HG03565 (cell line): ENCODE measurements at regions not wholly inside any gene's neighbourhood (a gene's known extent, or its start where the extent isn't known, plus 50 kb on each side); places are given as distances from the start of the nearest gene placed in this dataset.
"Not testable (repeated sequence)": the region's sequence is repeated elsewhere in the genome, so short reads cannot be mapped to it uniquely, and the experiment has no call there.

Experiments
- ATAC-seq: cut with Tn5 transposase; IDR thresholded peaks from one replicate; pipeline ENCODE4 v1.9.1; 2021; ENCODE audit warnings: mild to moderate bottlenecking, moderate library complexity; ENCODE audit not compliant: unreplicated experiment

DNA sequence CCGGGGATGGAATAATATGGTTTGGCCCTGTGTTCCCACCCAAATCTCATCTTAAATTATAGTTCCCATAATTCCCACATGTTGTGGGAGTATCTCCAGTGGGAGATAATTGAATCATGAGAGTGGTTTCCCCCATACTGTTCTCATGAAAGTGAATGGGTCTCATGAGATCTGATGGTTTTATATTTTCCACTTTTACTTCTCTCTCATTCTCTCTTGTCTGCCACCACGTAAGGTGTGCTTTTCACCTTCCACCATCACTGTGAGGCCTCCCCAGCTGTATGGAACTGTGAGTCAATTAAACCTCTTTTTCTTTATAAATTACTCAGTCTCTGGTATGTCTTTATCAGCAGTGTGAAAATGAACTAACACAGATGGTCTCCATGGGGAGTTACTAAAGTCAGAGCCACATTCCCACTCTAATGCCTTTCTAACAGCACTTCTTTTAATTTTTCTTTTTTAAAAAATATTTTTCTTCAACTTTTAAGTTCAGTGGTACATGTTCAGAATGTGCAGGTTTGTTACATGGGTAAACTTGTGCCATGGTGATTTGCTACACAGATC, 306.6 kb downstream of the DTHD1 start:
- ATAC-seq: no peak

- no peak for ATAC-seq
These were observed 308.9 kb downstream of the DTHD1 start for GRCh38 chr4:36590343-36590742.

- no peak for ATAC-seq
These were observed 320.6 kb downstream of the DTHD1 start for GRCh38 chr4:36601864-36602495.

DNA sequence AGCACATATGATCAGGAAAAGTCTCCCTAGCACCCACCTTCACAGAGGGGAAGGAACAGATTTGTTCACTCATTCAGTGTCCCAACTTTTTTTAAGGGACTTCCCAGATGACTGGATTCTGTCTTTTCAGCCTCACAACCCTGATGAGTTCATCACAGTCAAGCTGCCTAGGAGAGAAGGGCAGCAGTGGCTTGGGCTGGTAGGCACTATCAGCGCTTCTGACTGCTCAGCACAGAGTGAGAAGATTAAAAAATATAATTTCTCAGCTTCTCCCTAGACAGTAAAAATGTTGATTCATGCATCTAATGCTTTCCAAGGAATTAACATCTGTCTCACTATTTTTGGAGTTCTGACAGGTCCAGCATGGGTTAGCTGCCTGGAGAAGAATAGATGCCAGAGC, 328.2 kb downstream of the DTHD1 start:
- no peak for ATAC-seq

DNA sequence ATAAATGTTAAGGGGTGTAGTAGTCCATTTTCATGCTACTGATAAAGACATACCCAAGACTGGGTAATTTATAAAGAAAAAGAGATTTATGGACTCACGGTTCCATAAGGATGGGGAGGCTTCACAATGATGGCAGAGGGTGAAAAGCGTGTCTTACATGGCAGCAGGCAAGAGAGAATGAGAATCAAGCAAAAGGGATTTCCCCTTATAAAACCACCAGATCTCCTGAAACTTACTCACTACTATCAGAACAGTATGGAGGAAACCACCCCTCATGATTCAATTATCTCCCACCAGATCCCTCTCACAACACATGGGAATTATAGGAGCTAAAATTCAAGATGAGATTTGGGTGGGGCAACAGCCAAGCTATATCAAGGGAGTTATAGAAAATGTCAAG, 329.2 kb downstream of the DTHD1 start:
- no peak for ATAC-seq

GRCh38 chr4:36613142-36613541, 331.7 kb downstream of the DTHD1 start:
- not testable (repeated sequence) for ATAC-seq

DNA sequence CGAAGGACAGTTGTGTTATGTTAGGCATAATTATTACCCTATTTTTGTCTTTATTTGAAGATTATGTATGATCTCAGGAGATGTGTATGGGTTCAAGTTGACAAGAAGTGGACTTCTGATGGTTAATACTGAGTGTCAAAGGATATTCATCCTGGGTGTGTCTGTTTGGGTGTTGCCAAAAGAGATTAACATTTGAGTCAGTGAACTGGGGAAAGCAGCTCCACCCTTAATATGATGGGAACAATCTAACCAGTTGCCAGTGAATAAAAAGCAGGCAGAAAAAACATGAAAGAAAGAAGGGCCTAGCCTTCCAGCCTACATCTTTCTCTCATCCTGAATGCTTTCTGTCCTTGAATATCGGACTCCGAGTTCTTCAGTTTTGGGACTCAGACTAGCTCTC, 332.6 kb downstream of the DTHD1 start:
- ATAC-seq: no peak

GRCh38 chr4:36618102-36618501, 336.7 kb downstream of the DTHD1 start:
- ATAC-seq: no peak

GRCh38 chr4:36624030-36624429, 342.6 kb downstream of the DTHD1 start:
- no peak for ATAC-seq

DNA sequence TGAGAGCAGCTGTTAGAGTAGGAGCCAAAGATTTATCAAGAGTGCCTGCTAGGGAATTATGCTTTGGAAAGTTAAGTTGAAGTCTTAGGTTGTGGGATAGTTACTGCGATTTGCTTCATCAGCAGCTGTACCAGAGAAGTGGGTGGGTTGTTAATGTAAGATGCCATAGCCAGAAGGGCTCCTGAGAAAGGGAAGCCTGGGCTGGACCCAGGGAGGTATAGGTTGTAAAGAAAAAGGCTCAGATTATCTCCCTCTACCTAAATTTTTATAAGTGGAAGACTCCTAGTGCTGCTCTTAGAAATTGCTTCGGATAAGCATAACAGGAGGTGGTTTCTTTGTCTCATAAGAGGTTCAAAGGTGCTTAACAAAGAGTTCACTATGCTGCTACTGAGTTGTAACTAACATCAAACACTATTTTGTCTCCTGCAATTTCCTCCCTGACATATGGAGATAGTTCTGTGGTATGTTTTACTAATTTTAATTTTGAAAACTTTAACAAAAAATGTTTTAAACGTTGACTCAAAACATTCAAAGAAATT, 356.9 kb downstream of the DTHD1 start:
- no peak for ATAC-seq

DNA sequence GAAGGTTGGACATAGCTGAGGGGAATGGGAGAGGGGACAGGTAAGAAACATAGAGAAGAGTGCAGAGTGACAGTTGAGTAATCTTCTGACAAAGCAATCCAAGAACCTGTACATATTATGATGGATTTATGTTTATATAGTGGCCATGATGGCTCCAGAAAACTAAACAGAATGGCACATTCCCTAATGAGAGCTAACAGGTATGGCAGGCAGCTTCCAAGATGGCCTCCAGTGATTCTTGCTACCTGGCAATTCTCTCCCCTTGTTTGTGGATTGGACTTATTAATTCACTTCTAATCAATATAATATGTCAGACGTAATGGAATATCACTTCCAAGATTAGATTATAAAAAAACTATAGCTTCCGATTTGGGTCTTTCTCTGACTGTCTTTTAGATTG, 359.5 kb downstream of the DTHD1 start:
- no peak for ATAC-seq

DNA sequence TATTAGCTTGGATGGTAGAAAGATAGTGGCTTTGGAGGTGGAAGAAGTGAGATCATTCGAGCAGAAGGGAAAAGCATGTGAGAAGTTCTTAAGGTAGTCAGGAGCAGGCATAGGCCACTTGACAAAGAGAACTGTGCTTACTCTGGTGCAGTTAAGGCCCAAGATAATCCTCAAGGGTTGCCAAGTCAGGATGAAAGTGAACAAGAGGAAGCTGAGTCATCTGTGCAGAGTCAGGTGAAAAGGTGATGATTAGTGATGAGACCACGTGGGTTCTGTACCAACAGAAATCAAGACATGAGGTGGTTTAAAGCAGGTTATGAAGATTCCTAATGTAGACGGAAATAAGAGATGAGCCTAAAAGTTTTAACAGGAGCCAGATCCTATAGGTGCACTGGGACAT, 369.8 kb downstream of the DTHD1 start:
- peak; percentile 99 for ATAC-seq

- no peak for ATAC-seq
These were observed 371.4 kb downstream of the DTHD1 start for GRCh38 chr4:36652857-36653256.

DNA sequence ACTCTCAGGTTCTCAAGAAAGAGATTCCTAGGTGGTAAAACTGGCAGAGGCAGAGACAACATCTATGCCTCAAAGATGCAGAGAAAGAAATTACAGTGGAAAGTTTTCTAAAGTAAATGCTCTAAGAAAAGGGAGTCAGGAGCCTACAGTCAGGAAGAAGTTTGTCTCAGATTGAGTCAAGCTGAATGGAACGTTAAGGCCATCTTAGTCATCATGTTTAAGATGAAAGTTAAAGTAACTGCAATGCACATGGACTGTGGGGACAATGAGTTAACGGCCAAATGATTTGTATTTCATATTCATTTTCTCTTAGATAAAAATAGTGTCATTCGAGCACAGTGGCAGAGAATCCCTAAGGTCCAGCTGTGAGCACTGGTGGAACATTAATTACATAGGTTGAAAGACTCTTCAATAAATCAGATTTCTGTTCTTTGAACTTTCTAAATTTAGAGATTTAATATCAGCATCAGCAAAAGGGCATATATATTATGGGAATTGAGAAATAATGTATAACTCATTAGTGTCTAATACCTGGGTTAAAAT, 384.6 kb downstream of the DTHD1 start:
- ATAC-seq: peak; percentile 67

DNA sequence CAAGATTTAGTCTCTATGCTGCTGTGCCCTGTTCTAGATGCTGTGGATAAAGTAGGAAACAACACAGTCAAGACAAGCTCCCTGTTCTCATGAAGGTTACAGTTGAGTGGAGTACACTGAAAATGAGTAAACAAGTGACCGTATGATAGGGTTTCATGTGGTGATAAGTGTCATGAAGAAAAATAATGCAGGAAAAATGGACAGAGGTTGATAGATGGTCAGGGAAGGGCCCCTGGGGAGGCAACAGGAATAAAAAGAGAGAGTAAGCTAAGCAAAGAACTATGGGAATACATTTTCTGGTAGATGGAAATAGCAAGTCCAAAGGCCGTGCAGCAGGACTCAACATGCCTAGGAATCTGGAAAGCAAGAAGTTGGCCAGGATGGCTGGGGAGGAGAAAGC, 394.0 kb downstream of the DTHD1 start:
- ATAC-seq: no peak

GRCh38 chr4:36676139-36677050, 395.0 kb downstream of the DTHD1 start:
- ATAC-seq: no peak

- ATAC-seq: no peak
These were observed 395.7 kb downstream of the DTHD1 start for GRCh38 chr4:36677112-36677511.

DNA sequence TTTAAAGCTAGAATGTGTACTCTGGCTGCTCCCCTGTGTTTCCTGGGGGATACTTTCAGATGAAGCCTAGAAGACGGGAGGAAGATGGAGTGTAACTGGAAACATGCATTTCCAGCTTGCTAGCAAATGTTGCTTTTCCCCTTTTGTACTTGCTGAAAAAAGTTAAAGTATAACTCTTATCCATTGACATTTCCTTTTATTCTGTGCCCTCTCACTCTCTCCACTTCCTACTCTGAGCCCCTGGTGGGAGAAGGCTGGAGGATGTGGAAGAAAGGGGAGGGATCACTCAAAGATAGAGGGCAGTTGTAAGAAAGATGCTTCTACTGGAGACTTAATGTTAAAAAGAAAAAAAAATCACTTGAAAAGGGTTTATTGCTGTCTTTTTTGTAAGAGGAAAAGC, 396.5 kb downstream of the DTHD1 start:
- ATAC-seq: no peak

DNA sequence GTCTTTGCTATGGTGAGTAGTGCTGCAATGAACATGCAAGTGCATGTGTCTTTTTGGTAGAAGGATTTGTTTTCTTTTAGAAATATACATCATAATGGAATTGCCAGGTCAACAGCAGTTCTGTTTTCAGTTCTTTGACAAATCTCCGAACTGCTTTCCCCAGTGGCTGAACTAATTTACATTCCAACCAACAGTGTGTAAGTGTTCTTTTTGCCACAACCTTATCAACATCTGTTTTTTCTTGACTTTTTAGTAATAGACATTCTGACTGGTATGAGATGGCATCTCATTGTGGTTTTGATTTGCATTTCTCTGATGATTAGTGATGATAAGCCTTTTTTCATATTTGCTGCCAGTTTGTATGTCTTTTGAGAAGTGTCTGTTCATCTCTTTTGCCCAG, 406.3 kb downstream of the DTHD1 start:
- ATAC-seq: no peak

- no peak for ATAC-seq
These were observed 411.2 kb downstream of the DTHD1 start for GRCh38 chr4:36692586-36692985.

- no peak for ATAC-seq
These were observed 420.8 kb downstream of the DTHD1 start for GRCh38 chr4:36702245-36702644.

DNA sequence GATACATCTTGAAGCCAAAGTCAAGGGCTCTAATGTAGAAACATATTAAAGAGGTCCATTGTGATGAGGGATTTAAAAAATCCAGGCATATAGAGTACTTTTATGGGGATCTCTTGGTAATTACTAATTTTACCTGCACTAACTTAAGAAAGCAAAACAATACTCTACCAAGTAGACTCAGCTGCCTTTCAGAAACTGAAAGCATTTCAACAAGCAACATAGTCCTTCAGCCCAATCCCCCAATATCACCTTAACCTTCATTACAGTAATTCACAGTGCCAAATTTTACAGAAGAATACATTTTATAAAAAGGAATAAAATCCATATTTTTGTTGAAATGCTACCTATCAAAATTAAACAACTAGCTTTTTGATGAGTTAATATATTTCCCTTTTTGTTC, 422.9 kb downstream of the DTHD1 start:
- no peak for ATAC-seq
